A172 (cell line): ENCODE measurements at regions not wholly inside any gene's neighbourhood (a gene's known extent, or its start where the extent isn't known, plus 50 kb on each side); places are given as distances from the start of the nearest gene placed in this dataset.
"Not testable (repeated sequence)": the region's sequence is repeated elsewhere in the genome, so short reads cannot be mapped to it uniquely, and the experiment has no call there.

Experiments used
- DNase-seq: peaks from one replicate; pipeline ENCODE4 v3.0.0-alpha.2; 2015; ENCODE audit warnings: low spot score

DNA sequence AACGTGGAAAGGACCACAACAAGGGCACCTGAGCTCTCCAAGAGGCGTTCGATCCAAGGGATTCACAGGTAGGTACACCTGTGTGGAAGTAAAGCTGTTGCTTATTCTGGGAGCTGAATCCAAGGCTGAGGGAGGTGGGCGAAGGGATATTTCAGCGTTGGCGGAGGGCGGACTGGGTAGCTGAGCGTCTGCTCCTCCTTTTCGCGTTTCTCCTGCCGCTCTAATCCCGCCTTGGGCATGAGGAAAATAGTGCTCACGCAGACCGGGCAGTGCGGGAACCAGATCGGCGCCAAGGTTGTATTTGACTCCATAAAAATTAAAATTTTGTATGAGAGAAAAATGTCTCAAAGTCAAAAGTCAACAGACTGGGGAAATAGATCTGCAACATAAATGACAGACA is 3966.2 kb upstream of the OR11H1 start:
- DNase-seq = not testable (repeated sequence)

DNA sequence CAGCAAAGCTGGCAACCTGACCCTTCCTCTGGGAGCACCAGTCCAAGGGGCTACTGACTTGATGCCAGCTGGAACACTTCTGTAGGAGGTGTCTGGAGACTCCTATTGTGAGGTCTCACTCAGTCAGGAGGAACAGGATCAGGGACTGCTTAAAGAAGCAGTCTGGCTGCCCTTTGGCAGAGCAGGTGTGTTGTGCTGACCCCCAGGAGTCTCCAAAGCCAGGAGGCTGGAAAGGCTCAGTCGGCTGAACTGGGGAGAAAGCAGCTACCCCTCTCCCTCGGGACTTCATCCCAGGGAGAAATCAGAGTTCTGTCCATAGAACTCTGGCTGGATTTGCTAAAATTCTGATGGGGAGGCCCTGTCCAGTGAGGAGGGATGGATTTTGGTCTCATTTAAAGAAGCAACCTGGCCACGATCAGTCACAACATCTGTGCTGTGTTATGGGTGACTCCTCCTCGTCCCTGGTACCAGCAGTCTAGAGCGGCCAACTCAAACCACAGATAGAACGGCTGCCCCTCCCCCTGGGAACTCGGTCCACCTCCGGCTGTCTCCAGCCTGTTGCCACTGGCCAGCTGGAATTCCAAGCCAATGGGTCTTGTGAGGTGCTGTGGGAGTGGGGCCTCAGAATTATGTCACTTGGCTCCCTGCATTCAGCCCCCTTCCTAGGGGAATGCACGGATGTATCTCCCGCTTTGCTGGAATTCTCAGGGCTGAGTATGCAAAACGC is 3959.0 kb upstream of the OR11H1 start:
- not testable (repeated sequence) for DNase-seq

DNA sequence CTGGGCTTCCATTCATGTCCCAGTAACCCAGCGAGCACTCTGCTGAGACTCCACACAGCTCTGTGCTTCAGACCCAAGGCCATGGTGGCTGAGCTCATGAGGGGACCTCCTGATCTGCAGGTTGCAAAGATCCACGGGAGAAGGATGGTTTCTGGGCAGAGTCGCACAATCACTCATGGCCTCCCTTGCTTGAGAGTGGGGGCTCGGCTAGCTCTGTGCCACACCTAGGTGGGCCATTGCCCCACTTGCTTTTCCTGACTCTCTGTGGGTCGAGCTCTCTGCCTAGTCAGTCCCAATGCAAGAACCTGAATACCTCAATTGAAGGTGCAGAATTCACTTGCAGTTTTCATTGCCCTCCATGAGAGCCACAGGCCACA is 3958.4 kb upstream of the OR11H1 start:
- not testable (repeated sequence) for DNase-seq

DNA sequence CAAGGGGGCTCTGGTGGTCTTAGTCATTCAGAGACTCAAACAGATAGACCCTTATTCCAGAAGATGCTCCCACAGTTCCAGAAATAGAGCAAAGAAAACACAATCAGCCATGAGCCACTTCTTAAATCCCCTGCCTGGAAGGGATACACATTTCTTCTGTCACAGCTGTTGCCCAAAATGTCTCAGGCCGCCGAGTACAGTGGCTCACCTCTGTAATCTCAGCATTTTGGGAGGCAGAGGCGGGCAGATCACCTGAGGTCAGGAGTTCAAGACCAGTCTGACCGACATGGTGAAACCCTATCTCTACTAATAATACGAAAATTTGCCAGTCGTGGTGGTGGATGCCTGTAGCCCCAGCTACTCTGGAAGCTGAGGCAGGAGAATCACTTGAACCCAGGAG is 3954.8 kb upstream of the OR11H1 start:
- not testable (repeated sequence) for DNase-seq

DNA sequence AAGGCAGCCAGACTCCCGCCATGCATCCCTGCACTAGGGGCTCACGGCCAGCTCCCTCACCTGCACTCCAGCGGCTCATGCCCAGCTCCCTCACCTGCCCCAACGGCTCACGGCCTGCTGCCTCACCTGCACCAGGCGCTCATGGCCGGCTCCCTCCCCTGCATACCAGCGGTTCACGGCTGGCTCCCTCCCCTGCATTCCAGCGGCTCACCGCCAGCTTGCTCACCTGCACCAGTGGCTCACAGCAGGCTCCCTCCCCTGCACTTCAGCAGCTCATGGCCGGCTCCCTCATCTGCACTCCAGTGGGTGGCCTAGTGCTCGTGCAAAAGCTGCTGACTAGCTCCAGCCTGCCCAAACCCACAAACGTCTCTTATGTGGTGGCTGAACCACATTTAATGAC is 3953.8 kb upstream of the OR11H1 start:
- not testable (repeated sequence) for DNase-seq

DNA sequence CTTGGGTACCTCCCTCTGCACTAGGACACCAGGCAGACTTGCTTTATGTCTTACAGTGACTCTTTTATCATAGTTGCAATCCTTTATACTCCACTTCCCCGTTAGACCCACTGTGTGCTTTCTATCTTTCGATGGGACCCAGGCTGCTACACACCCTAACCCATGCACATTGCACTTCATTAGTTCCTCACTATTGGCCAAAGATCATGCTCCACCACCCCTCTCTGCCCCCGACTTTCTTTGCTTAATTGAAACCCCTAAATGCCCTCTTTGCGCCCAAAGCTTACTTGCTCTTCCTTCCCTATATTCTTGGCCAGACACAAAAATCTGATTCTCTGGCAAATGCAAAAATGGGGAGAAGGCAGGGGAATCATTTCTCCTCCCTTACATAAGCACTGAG is 3953.3 kb upstream of the OR11H1 start:
- not testable (repeated sequence) for DNase-seq

DNA sequence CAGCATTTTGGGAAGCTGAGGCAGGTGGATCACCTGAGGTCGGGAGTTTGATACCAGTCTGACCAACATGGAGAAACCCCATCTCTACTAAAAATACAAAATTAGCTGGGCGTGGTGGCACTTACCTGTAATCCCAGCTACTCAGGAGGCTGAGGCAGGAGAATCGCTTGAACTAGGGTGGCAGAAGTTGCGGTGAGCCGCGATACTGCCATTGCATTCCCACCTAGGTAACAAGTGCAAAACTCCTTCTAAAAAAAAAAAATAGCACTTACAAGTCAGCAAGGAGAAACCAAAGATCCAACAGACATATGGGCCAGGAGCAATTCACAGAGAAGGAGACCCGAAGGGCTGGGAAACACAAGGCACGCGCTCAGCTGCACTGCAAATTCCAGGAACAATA is 3951.3 kb upstream of the OR11H1 start:
- not testable (repeated sequence) for DNase-seq

DNA sequence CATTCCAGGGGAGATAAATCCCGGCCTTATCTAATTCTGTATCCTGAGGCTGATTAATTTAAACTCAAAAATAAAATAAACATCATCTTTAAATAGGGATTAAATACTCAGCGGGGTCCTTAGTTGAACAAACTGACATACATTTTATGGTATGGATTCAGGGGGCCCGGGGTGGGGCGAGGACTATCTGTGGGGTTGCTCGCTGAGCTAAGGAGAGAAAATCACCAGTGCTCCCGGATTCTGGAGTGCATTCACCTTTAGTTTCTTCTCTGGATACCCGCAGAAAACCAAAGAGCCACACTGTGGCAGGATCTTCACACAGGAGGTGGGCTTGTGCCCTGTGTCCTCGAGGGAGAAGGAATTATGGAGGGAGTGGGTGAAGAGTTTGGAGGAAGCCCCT is 3949.9 kb upstream of the OR11H1 start:
- not testable (repeated sequence) for DNase-seq

DNA sequence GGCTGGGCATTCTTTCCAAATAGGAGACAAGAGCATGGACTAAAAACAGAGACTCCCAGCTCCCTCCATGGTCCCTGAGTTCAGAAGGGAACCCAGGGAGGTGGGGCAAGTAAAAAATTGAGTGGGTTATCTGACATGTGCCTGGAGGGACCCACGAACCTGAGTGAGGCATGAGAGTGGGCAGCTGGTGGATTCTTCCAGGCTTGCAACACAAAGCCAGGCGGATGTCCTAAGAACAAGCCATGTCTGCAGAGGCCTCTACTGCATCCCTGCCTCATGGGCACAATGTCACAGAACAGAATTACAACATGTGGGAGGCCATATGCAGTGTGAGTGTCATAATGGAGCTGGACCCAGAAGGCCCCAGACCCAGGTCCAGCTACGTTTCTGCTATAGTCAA is 3949.4 kb upstream of the OR11H1 start:
- not testable (repeated sequence) for DNase-seq

DNA sequence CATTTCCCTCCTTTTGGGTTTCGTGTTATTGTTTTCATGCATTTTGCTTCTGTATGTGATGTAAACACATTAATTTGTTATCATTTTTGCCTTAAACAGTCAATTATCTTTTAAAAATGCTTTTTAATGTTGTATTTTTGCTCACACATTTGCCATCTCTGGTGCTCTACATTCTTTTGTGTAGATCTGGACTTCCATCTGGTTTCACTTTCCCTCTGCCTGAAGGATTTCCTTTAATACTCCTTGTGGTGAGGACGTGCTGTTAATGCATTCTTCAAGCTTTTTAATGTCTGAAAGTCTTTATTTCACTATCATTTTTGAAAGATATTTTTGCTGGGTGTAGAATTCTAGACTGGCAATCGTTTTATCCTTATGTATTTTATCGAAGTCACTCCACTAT is 3945.9 kb upstream of the OR11H1 start:
- not testable (repeated sequence) for DNase-seq

DNA sequence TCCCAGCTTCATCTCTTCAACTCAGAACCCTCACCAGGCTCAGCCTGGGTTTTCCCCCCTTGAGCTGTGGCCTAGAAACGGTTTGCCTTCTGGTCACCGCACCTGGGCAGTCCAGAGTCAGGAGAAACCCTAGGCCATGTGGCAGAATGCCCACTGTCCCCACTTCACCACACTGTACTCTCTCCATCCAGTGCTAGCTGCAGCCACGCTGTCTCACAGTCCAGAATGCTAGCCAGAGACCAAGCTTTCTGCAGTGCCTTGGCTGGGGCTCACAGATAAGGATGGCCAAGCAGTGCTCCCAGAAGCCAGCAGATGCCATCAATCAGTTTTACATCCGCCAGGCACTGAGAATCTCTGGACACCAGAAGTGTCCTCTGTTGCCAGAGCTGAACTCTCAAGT is 3943.8 kb upstream of the OR11H1 start:
- DNase-seq = not testable (repeated sequence)

DNA sequence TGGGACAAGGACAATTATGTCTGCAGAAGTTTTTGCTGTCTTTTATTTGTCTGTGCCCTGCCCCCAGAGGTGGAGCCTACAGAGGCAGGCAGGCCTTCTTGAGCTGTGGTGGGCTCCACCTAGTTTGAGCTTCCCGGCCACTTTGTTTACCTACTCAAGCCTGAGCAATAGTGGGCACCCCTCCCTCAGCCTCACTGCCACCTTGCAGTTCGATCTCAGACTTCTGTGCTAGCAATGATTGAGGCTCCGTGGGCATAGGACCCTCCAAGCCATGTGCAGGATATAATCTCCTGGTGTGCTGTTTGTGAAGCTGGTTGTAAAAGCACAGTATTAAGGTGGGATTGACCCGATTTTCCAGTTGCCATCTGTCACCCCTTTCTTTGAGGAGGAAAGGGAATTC is 3933.4 kb upstream of the OR11H1 start:
- DNase-seq = not testable (repeated sequence)

DNA sequence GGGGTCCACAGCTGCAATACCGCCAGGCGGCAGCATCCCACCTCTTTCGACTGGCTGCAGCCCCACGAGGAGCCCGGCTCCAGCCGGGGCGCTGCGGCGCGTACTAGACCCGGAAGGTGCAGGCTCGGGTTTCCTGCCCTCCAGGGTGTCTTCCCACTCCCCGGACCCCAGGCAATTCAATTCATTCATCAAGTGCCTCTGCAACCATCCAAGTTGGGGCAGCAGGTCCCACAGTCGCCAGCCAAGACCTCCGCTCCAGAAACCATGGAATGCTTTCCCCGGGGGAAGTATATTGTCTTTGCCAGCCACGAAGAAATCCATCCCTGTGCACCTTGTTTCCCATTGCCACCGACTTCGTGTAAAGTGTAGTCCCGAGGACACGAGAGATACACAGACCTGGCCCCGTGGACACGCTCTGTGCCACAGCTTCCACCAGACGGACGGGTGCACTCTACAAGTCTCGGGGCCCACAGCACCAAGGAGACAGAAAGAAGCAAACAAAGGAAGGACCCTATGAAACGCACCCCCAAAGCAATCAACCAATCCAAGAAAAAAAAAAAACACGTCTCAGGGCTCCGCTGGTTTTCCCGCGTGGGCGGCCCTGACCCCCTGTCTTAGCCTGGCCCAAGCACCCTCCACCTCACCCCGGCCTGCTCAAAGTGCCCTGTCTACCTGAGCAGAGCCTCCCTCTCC is 3930.2 kb upstream of the OR11H1 start:
- not testable (repeated sequence) for DNase-seq

DNA sequence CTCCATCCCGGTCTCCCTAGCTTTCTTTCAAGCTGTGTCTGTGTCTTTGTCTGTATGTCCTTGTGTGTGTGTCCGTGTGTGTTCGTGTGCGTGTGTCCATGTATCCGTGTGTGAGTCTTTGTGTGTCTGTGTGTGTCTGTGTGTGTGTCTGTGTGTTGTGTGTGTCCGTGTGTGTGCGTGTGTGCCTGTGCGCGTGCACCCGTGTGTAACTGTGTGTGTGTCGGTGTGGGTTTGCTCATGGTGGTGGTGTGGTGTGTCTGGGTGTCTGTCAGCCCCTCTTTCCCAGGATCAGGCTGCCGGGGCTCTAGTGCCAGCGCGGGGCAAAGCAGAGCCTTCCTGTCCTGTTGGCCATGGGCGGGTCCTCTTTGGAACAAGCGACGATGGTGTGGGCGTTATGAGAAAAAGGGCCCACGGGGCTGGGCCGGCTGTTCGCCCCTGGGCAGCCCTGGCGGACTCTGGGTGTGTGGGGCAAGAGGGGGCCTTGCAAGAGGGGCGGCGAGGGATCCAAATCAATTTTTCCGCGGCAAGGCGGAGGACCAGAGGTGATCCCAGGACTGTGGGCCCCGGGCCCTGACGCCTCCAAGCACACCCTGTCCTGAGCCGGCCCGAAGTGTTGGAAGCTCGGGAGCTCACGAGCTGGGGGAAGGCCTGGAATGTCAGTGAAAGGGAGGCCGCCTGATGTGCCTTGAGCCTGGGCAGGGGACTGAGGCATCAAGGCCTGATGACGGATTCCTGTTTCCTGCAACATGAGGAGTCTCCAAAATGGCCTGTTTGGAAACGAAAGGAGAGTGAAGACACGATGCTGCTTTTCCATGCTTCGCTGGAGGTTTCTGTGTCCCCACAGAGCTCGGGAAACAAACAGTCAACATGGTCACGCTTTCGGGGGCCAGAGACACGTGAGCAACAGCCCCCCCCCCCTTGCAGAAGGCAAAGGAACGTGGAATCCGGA is 3929.2 kb upstream of the OR11H1 start:
- no peak for DNase-seq

DNA sequence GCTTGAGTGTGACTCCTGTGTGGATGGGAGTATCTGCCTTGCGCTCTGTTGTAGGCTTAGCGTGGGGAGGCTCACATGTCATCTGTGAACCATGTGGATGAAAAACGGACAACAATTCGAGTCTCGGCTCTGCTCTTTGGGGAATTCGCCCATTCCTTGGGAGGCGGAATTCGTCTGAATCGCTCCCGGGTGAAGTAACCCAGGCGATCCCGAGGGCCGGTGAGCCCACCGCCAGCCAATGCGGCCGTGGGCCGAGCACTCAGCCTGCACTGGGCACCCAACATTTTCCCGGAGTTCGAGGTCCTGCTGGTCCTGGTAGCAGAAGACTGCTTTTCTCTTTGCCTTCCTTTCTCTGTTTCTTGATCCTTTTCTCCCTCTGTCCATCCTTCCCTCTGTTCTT is 3928.5 kb upstream of the OR11H1 start:
- DNase-seq = not testable (repeated sequence)

DNA sequence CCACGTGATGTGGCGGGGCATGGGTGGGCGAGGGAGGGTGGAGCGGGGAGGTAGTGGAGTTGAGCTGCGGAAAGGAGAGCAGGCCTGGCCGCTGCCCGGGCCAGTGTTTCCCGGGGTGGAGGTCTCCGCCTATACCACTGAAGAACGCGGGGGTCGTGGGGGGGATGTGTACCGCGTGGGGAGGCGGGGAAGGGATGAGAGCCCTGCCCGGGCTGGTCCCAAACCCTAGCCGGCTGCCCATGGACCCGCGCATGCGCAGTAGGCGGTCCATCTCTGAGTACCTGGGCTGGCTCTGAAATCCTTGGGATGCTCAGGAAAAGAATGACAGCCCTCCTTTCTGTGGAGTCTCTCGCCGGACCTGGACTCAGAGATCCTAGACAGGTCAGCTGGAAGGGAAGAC is 3927.8 kb upstream of the OR11H1 start:
- DNase-seq = not testable (repeated sequence)

DNA sequence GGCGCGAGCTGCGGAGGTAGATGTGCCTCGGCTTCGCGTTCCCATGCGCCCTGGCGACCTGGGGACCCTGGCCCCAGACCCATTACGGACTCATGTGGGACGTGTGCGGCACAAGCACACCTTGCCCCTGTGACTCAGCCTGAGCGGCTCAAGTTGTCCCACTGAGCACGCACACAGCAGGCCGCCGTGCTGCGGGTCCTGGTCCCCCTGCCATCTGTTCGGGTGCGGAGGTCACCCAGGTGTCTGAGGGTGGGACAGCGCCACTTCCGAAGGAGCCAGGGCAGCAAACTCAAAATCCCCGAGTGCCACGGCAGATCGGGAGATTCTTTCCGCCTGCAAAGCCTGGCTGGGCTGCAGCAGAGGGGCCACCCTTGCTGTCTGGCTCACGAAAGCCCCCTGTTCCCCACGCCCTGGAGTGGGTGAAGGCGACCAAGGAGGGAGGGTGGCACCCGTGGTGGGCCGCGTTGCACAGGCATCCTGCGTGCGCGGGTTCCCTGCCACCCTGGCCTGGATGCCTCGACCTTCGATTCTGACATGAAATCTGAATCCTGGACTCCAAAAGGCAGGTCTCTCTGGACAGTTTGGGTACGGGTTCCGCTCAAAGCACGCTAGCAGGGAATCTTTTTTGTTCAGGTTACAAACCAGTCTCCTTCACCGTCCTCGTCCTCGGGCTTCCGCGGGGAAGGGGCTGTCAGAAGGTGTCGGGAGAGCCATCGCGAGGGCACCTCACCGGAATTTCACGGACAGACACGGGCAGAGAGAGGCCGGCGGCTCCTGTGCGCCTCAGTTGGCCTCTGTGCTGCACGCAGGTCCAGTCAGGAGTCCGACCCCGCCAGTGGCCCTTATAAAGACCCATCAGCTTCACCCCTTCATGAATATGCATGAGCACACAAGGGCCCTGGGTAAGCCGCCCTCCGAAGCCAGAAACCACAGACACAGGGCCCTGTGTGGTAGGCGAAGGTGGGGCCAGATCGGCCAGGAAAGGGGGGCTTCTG is 3926.8 kb upstream of the OR11H1 start:
- not testable (repeated sequence) for DNase-seq

DNA sequence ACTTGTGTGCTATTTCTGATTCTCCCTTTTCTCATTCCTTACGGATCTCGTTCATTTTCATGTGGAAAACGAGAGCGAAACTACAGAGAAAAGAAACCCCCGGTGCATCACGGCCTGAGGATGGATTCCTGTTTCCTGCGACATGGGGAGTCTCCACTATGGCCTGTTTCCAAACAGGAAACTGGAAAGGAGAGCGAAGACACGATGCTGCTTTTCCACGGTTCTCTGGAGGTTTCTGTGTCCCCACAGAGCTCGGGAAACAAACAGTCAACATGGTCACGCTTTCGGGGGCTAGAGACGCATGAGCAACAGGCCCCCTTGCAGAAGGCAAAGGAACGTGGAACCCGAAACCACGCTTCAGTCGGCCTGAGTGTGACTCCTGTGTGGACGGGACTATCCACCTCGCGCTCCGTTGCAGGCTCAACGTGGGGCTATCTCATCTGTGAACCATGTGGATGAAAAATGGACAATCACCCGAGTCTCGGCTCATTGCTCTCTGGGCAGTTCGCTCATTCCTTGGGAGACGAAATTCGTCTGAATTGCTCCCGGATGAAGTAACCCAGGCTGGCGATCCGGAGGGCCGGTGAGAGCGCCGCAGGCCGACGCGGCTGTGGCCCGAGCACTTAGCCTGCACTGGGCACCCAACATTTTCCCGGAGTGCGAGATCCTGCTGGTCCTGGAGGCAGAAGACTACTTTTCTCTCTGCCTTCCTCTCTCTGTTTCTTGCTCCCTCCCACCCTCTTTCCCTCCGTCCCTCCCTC is 3923.2 kb upstream of the OR11H1 start:
- DNase-seq = not testable (repeated sequence)

DNA sequence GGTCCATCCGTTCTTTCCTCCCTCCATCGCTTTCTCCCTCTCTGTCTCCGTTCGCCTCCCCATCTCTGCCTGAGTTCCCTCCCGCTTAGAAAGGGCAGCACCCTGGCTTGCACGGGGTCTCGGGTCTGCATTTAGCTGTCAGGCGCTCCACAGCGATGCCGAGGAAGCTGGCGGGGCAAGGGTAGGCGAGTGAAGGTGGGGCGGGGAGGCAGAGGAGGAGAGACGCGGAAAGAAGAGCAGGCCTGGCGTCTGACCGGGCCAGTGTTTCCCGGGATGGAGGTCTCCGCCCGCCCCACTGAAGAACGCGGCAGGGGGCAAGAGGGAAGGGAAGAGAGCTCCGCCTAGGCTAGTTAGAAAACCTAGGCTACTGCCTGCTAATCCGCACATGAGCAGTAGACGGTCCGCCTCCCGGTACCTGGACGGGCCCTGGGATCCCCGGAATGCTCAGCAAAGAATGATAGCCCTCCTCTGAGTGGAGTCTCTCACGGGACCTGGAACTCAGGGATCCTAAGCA is 3922.5 kb upstream of the OR11H1 start:
- DNase-seq = no peak
